Stomach (tissue), 4 donors: ENCODE measurements at regions not wholly inside any gene's neighbourhood (a gene's known extent, or its start where the extent isn't known, plus 50 kb on each side); places are given as distances from the start of the nearest gene placed in this dataset.

Experiments
- EP300 ChIP-seq: sonication (generic); formaldehyde crosslinking; IDR thresholded peaks from one replicate; pipeline ENCODE4 v1.6.1; 2017; ENCODE audit warnings: antibody characterized with exemption
- POLR2A ChIP-seq, 4 donors: fragments of 450-650 bp; IDR thresholded peaks; one replicate each; pipeline ENCODE4 v1.6.1; 2016; ENCODE audit warnings: antibody characterized with exemption in 4 of 4, control low read depth in 2 of 4, mild to moderate bottlenecking in 1 of 4, moderate library complexity in 1 of 4
- TF ChIP-seq, protein P1 (sequence below), 7 experiments: fragments of 450-650 bp in 4 of 7; fragments of 200-600 bp in 3 of 7; sonication (generic) in 3 of 7; IDR thresholded peaks; one replicate each; pipeline ENCODE4 v1.5.1; 2016 to 2019; ENCODE audit warnings: antibody characterized with exemption in 7 of 7, control low read depth in 2 of 7, mild to moderate bottlenecking in 1 of 7

DNA sequence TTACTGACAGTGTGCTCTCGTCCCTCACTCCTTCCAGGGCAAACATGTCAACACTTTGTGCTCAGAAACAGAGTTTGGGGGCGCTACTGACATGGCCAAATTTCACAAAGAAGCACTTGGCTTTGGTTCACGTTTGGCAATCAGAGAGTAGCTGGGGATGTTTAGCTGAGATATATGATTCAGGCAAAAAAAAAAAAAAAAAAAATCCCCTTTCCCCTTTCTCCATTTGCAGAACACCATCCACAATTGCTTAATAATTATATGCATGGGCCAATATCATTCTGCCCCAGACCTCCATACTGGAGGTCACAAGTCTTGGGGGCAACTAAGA, 128.4 kb upstream of the ADGRF1 start:
- TF ChIP-seq, protein P1, sequence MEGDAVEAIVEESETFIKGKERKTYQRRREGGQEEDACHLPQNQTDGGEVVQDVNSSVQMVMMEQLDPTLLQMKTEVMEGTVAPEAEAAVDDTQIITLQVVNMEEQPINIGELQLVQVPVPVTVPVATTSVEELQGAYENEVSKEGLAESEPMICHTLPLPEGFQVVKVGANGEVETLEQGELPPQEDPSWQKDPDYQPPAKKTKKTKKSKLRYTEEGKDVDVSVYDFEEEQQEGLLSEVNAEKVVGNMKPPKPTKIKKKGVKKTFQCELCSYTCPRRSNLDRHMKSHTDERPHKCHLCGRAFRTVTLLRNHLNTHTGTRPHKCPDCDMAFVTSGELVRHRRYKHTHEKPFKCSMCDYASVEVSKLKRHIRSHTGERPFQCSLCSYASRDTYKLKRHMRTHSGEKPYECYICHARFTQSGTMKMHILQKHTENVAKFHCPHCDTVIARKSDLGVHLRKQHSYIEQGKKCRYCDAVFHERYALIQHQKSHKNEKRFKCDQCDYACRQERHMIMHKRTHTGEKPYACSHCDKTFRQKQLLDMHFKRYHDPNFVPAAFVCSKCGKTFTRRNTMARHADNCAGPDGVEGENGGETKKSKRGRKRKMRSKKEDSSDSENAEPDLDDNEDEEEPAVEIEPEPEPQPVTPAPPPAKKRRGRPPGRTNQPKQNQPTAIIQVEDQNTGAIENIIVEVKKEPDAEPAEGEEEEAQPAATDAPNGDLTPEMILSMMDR (IDR thresholded peaks at IDR 0.05), result no peak
- TF ChIP-seq EP300 (no peak), POLR2A (IDR thresholded peaks at IDR 0.05) (no peak)
